Nephron (organoid): ENCODE measurements at regions not wholly inside any gene's neighbourhood (a gene's known extent, or its start where the extent isn't known, plus 50 kb on each side); places are given as distances from the start of the nearest gene placed in this dataset.

Source experiments
- H3K27ac Mint-ChIP-seq, 3 experiments: 2 replicates each; pipeline ENCODE4 v1.8.0; 2020; ENCODE audit warnings: mixed read lengths in 3 of 3, mild to moderate bottlenecking in 2 of 3, moderate library complexity in 1 of 3
- H3K27me3 Mint-ChIP-seq: 2 replicates; pipeline ENCODE4 v1.8.0; 2021; ENCODE audit warnings: low read depth, mild to moderate bottlenecking, moderate library complexity, mixed read lengths
- H3K36me3 Mint-ChIP-seq: 2 replicates; pipeline ENCODE4 v1.8.0; 2020; ENCODE audit warnings: low read depth, mixed read lengths
- H3K4me1 Mint-ChIP-seq: 2 replicates; pipeline ENCODE4 v1.8.0; 2020; ENCODE audit warnings: mixed read lengths
- H3K4me3 Mint-ChIP-seq, 3 experiments: 2 replicates each; pipeline ENCODE4 v1.8.0; 2020; ENCODE audit warnings: mild to moderate bottlenecking in 3 of 3, mixed read lengths in 3 of 3, moderate library complexity in 2 of 3
- H3K9me3 Mint-ChIP-seq: 2 replicates; pipeline ENCODE4 v1.8.0; 2020; ENCODE audit warnings: mixed read lengths
- CTCF ChIP-seq, 3 experiments: fragments of 200-600 bp; sonication (generic); IDR thresholded peaks; one replicate each; pipeline ENCODE4 v1.5.0; 2021; ENCODE audit warnings: antibody characterized with exemption in 3 of 3; ENCODE audit not compliant: unreplicated experiment in 3 of 3

- H3K4me3 Mint-ChIP-seq = no peak overlapping the region
- no peaks in the 10 kb centered on the region for H3K27me3 Mint-ChIP-seq
- H3K36me3 Mint-ChIP-seq = no peaks in the 10 kb centered on the region
- no peak for TF ChIP-seq CTCF (IDR thresholded peaks at IDR 0.05; ENCODE audit: unreplicated experiment in 3 of 3)
- no peak overlapping the region for H3K27ac Mint-ChIP-seq
- H3K4me1 Mint-ChIP-seq = no peaks in the 10 kb centered on the region
- H3K9me3 Mint-ChIP-seq = peaks cover 7% of the 10 kb centered on the region
Observed at GRCh38 chr5:35357973-35358372, 127.7 kb upstream of the PRLR start.

GRCh38 chr5:35356725-35357124 lies 126.4 kb upstream of the PRLR start:
- Mint-ChIP-seq H3K9me3 (peaks cover 18% of the 10 kb centered on the region), H3K27me3 (no peaks in the 10 kb centered on the region), H3K4me3 (no peak overlapping the region), H3K27ac (no peak overlapping the region), H3K36me3 (no peaks in the 10 kb centered on the region), H3K4me1 (no peaks in the 10 kb centered on the region)
- no peak for TF ChIP-seq CTCF (IDR thresholded peaks at IDR 0.05; ENCODE audit: unreplicated experiment in 3 of 3)

- Mint-ChIP-seq H3K9me3 (peaks cover 32% of the 10 kb centered on the region), H3K4me1 (no peaks in the 10 kb centered on the region), H3K4me3 (no peak overlapping the region), H3K27ac (no peak overlapping the region), H3K36me3 (no peaks in the 10 kb centered on the region), H3K27me3 (no peaks in the 10 kb centered on the region)
- no peak for TF ChIP-seq CTCF (IDR thresholded peaks at IDR 0.05; ENCODE audit: unreplicated experiment in 3 of 3)
Observed at GRCh38 chr5:35354751-35355150, 124.5 kb upstream of the PRLR start.

- no peaks in the 10 kb centered on the region for H3K27me3 Mint-ChIP-seq
- H3K27ac Mint-ChIP-seq = no peak overlapping the region
- H3K9me3 Mint-ChIP-seq = peaks cover 20% of the 10 kb centered on the region
- H3K4me1 Mint-ChIP-seq = no peaks in the 10 kb centered on the region
- no peak overlapping the region for H3K4me3 Mint-ChIP-seq
- no peak for TF ChIP-seq CTCF (IDR thresholded peaks at IDR 0.05; ENCODE audit: unreplicated experiment in 3 of 3)
- no peaks in the 10 kb centered on the region for H3K36me3 Mint-ChIP-seq
Observed at GRCh38 chr5:35345222-35345621, 114.9 kb upstream of the PRLR start.

- no peaks in the 10 kb centered on the region for H3K36me3 Mint-ChIP-seq
- peaks cover 5% of the 10 kb centered on the region for H3K27me3 Mint-ChIP-seq
- no peak overlapping the region for H3K27ac Mint-ChIP-seq
- H3K9me3 Mint-ChIP-seq = peaks cover 8% of the 10 kb centered on the region
- no peak for TF ChIP-seq CTCF (IDR thresholded peaks at IDR 0.05; ENCODE audit: unreplicated experiment in 3 of 3)
- no peaks in the 10 kb centered on the region for H3K4me1 Mint-ChIP-seq
- no peak overlapping the region for H3K4me3 Mint-ChIP-seq
Observed at GRCh38 chr5:35342664-35343063, 112.4 kb upstream of the PRLR start.

- no peak overlapping the region for H3K27ac Mint-ChIP-seq
- peaks cover 8% of the 10 kb centered on the region for H3K9me3 Mint-ChIP-seq
- TF ChIP-seq CTCF (IDR thresholded peaks at IDR 0.05; ENCODE audit: unreplicated experiment in 3 of 3) = no peak
- H3K4me3 Mint-ChIP-seq = no peak overlapping the region
- H3K36me3 Mint-ChIP-seq = no peaks in the 10 kb centered on the region
- H3K4me1 Mint-ChIP-seq = no peaks in the 10 kb centered on the region
- peaks cover 5% of the 10 kb centered on the region for H3K27me3 Mint-ChIP-seq
Observed at GRCh38 chr5:35341189-35341588, 110.9 kb upstream of the PRLR start.
